ENCODE measurements at regions not wholly inside any gene's neighbourhood (a gene's known extent, or its start where the extent isn't known, plus 50 kb on each side); places are given as distances from the start of the nearest gene placed in this dataset.

- H3K27me3 ChIP-seq (ENCODE audit: low read depth, low read length), result peaks cover 67% of the 10 kb centered on the region
- H3K9ac ChIP-seq (ENCODE audit: low read length), result no peak overlapping the region
- H3K9me3 ChIP-seq (ENCODE audit: insufficient read depth, low read length), result no peaks in the 10 kb centered on the region
- H3K4me1 ChIP-seq (ENCODE audit: low read length), result no peaks in the 10 kb centered on the region
- no peaks in the 10 kb centered on the region for H3K79me2 ChIP-seq (ENCODE audit: low read length)
- H3K27ac ChIP-seq (ENCODE audit: low read length), result no peak overlapping the region
- H3K4me3 ChIP-seq (ENCODE audit: low read length), result no peak overlapping the region
- TF ChIP-seq CTCF (IDR thresholded peaks at IDR 0.05; ENCODE audit: low read depth, low read length) (no peak), EZH2phosphoT487 (IDR thresholded peaks at IDR 0.05; ENCODE audit: low read depth) (no peak)
- H3K36me3 ChIP-seq (replicated peaks; ENCODE audit: low read depth, low read length), result no peaks in the 10 kb centered on the region
- no peak overlapping the region for H2AFZ ChIP-seq (ENCODE audit: low read depth, low read length)
- no peaks in the 10 kb centered on the region for H4K20me1 ChIP-seq (ENCODE audit: insufficient read depth, low read length)
- no peak overlapping the region for H3K4me2 ChIP-seq (ENCODE audit: low read length)
Observed at GRCh38 chr20:4439461-4439860, 190.4 kb upstream of the ADRA1D start.

- no peak for TF ChIP-seq CTCF (IDR thresholded peaks at IDR 0.05; ENCODE audit: low read depth, low read length)
- no peak for TF ChIP-seq EZH2phosphoT487 (IDR thresholded peaks at IDR 0.05; ENCODE audit: low read depth)
- H3K4me2 ChIP-seq (ENCODE audit: low read length), result no peak overlapping the region
Observed at GRCh38 chr20:4437131-4437530, 188.0 kb upstream of the ADRA1D start.

GRCh38 chr20:4435671-4436455 lies 186.8 kb upstream of the ADRA1D start:
- Histone ChIP-seq H3K27me3 (ENCODE audit: low read depth, low read length) (peaks cover 75% of the 10 kb centered on the region), H3K4me3 (ENCODE audit: low read length) (no peak overlapping the region), H3K9me3 (ENCODE audit: insufficient read depth, low read length) (no peaks in the 10 kb centered on the region), H3K79me2 (ENCODE audit: low read length) (no peaks in the 10 kb centered on the region), H3K4me1 (ENCODE audit: low read length) (no peaks in the 10 kb centered on the region), H3K9ac (ENCODE audit: low read length) (no peak overlapping the region), H3K4me2 (ENCODE audit: low read length) (no peak overlapping the region), H4K20me1 (ENCODE audit: insufficient read depth, low read length) (no peaks in the 10 kb centered on the region), H2AFZ (ENCODE audit: low read depth, low read length) (no peak overlapping the region), H3K27ac (ENCODE audit: low read length) (no peak overlapping the region), H3K36me3 (replicated peaks; ENCODE audit: low read depth, low read length) (no peaks in the 10 kb centered on the region)
- no peak for TF ChIP-seq CTCF (IDR thresholded peaks at IDR 0.05; ENCODE audit: low read depth, low read length)

More at GRCh38 chr20:4437131-4437530, 188.0 kb upstream of the ADRA1D start:
- Histone ChIP-seq H2AFZ (ENCODE audit: low read depth, low read length) (no peak overlapping the region), H3K79me2 (ENCODE audit: low read length) (no peaks in the 10 kb centered on the region), H3K36me3 (replicated peaks; ENCODE audit: low read depth, low read length) (no peaks in the 10 kb centered on the region), H3K27ac (ENCODE audit: low read length) (no peak overlapping the region), H3K4me1 (ENCODE audit: low read length) (no peaks in the 10 kb centered on the region), H3K9me3 (ENCODE audit: insufficient read depth, low read length) (no peaks in the 10 kb centered on the region), H3K4me3 (ENCODE audit: low read length) (no peak overlapping the region), H3K9ac (ENCODE audit: low read length) (no peak overlapping the region), H3K27me3 (ENCODE audit: low read depth, low read length) (peaks cover 68% of the 10 kb centered on the region), H4K20me1 (ENCODE audit: insufficient read depth, low read length) (no peaks in the 10 kb centered on the region)

GRCh38 chr20:4435225-4435624 lies 186.1 kb upstream of the ADRA1D start:
- H2AFZ ChIP-seq (ENCODE audit: low read depth, low read length), result no peak overlapping the region
- no peak overlapping the region for H3K4me2 ChIP-seq (ENCODE audit: low read length)
- peaks cover 69% of the 10 kb centered on the region for H3K27me3 ChIP-seq (ENCODE audit: low read depth, low read length)
- H3K9me3 ChIP-seq (ENCODE audit: insufficient read depth, low read length), result no peaks in the 10 kb centered on the region
- H4K20me1 ChIP-seq (ENCODE audit: insufficient read depth, low read length), result no peaks in the 10 kb centered on the region
- no peak overlapping the region for H3K9ac ChIP-seq (ENCODE audit: low read length)
- no peaks in the 10 kb centered on the region for H3K79me2 ChIP-seq (ENCODE audit: low read length)
- no peaks in the 10 kb centered on the region for H3K4me1 ChIP-seq (ENCODE audit: low read length)
- H3K27ac ChIP-seq (ENCODE audit: low read length), result no peak overlapping the region
- H3K36me3 ChIP-seq (replicated peaks; ENCODE audit: low read depth, low read length), result no peaks in the 10 kb centered on the region
- TF ChIP-seq CTCF (IDR thresholded peaks at IDR 0.05; ENCODE audit: low read depth, low read length) (no peak), EZH2phosphoT487 (IDR thresholded peaks at IDR 0.05; ENCODE audit: low read depth) (no peak)
- H3K4me3 ChIP-seq (ENCODE audit: low read length), result no peak overlapping the region
